Mammary epithelial cell (primary cell): ENCODE measurements at regions not wholly inside any gene's neighbourhood (a gene's known extent, or its start where the extent isn't known, plus 50 kb on each side); places are given as distances from the start of the nearest gene placed in this dataset.

Experiments used
- CTCF ChIP-seq, 2 donors: IDR thresholded peaks in 1 of 2; conservative IDR thresholded peaks in 1 of 2; 2 replicates each; pipeline ENCODE4 v1.5.1; 2011 to 2012; ENCODE audit warnings: inconsistent platforms in 2 of 2, low read length in 2 of 2, mild to moderate bottlenecking in 2 of 2, control low read depth in 1 of 2, low read depth in 1 of 2; ENCODE audit not compliant: insufficient read depth in 1 of 2; ENCODE audit errors: extremely low read depth in 1 of 2
- EZH2 ChIP-seq: IDR thresholded peaks from 2 replicates; pipeline ENCODE4 v1.6.1; 2012; ENCODE audit warnings: low read length, inconsistent platforms, borderline replicate concordance

- TF ChIP-seq CTCF (conservative IDR thresholded peaks at IDR 0.05 in 1 of 2, IDR thresholded peaks at IDR 0.05 in 1 of 2; ENCODE audit: extremely low read depth in 1 of 2, insufficient read depth in 1 of 2, low read depth in 1 of 2, low read length in 2 of 2) (no peak), EZH2 (no peak)
These were observed 182.9 kb upstream of the RXFP2 start for GRCh38 chr13:31556376-31556775.
